ENCODE measurements at regions not wholly inside any gene's neighbourhood (a gene's known extent, or its start where the extent isn't known, plus 50 kb on each side); places are given as distances from the start of the nearest gene placed in this dataset.

DNA sequence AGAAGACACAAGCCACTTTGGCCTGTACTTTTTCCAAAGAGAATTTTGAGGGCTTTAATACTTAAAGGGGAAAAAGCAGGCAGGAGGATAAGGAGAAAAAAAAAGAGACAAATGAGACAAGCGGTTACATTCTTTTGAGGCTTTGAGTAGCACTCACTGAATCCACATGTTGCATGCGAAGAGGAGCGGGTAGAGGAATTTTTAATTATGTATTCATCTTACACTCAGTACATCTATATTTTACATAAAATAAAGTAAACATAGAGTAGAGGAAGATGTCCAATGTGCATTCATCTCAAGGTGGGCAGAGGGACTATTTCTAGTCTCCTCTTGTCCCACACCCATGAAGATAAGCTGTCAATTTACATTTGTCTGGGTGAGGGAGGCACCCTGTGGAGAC, 266.9 kb downstream of the CD109 start:
- Histone ChIP-seq H3K4me3 (ENCODE audit: low read length in 2 of 2) (no peak overlapping the region), H3K9me3 (ENCODE audit: control insufficient read depth in 2 of 2, low read length in 2 of 2) (no peaks in the 10 kb centered on the region), H3K4me1 (ENCODE audit: control insufficient read depth in 2 of 2, insufficient read depth in 2 of 2, low read length in 2 of 2) (no peaks in the 10 kb centered on the region), H3K36me3 (ENCODE audit: control insufficient read depth in 2 of 2, insufficient read depth in 2 of 2, low read length in 2 of 2) (no peaks in the 10 kb centered on the region), H3K9ac (ENCODE audit: low read depth in 1 of 2, low read length in 2 of 2) (no peak overlapping the region), H3K27ac (ENCODE audit: low read depth in 2 of 2, low read length in 2 of 2) (no peak overlapping the region), H3K27me3 (ENCODE audit: control insufficient read depth in 2 of 2, insufficient read depth in 2 of 2, low read length in 2 of 2) (no peaks in the 10 kb centered on the region)

DNA sequence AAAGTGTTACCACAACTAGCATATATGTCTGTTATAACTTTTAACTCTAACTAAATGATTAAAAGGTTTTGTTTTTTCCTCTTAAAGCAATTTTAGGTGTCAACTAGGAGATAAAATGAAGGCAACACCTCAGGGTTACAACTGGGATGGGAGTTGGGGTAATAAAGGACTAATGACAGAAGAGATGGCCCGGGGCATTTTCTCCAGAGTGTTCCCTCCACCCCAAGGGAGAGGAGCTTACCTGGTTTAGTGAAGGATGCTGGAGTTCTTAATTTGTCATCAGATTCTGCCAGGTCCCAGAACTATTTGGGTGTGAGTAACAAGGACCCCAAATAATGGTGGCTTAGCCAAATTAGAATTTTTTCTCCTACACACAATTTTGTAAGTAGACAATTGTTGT, 260.3 kb downstream of the CD109 start:
- Histone ChIP-seq H3K9ac (ENCODE audit: low read depth in 1 of 2, low read length in 2 of 2) (no peak overlapping the region), H3K27ac (ENCODE audit: low read depth in 2 of 2, low read length in 2 of 2) (no peak overlapping the region), H3K9me3 (ENCODE audit: control insufficient read depth in 2 of 2, low read length in 2 of 2) (no peaks in the 10 kb centered on the region), H3K4me3 (ENCODE audit: low read length in 2 of 2) (no peak overlapping the region), H3K36me3 (ENCODE audit: control insufficient read depth in 2 of 2, insufficient read depth in 2 of 2, low read length in 2 of 2) (no peaks in the 10 kb centered on the region), H3K4me1 (ENCODE audit: control insufficient read depth in 2 of 2, insufficient read depth in 2 of 2, low read length in 2 of 2) (no peaks in the 10 kb centered on the region), H3K27me3 (ENCODE audit: control insufficient read depth in 2 of 2, insufficient read depth in 2 of 2, low read length in 2 of 2) (no peaks in the 10 kb centered on the region)

DNA sequence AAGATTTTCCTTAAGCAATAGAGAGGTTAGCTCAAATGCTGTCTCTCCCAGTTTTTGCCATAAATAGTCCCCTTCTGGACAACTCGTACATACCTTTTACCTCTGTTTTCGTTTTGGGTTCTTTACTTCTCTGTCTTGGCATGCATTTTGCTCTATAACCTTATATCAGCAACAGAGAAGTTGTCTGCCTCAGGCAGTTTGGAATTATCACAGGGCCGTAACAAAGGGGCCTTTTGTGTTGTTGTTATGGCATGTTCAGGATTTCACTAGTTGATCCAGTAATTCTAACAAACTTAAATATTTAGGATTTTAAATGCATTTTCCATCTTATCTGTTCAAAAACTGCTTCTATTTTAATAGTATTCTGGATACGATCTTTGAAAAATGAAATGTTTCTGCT, 259.8 kb downstream of the CD109 start:
- no peak overlapping the region for H3K4me3 ChIP-seq (ENCODE audit: low read length in 2 of 2)
- no peaks in the 10 kb centered on the region for H3K36me3 ChIP-seq (ENCODE audit: control insufficient read depth in 2 of 2, insufficient read depth in 2 of 2, low read length in 2 of 2)
- no peak overlapping the region for H3K9ac ChIP-seq (ENCODE audit: low read depth in 1 of 2, low read length in 2 of 2)
- H3K27me3 ChIP-seq (ENCODE audit: control insufficient read depth in 2 of 2, insufficient read depth in 2 of 2, low read length in 2 of 2): no peaks in the 10 kb centered on the region
- H3K4me1 ChIP-seq (ENCODE audit: control insufficient read depth in 2 of 2, insufficient read depth in 2 of 2, low read length in 2 of 2): no peaks in the 10 kb centered on the region
- no peak overlapping the region for H3K27ac ChIP-seq (ENCODE audit: low read depth in 2 of 2, low read length in 2 of 2)
- H3K9me3 ChIP-seq (ENCODE audit: control insufficient read depth in 2 of 2, low read length in 2 of 2): no peaks in the 10 kb centered on the region

DNA sequence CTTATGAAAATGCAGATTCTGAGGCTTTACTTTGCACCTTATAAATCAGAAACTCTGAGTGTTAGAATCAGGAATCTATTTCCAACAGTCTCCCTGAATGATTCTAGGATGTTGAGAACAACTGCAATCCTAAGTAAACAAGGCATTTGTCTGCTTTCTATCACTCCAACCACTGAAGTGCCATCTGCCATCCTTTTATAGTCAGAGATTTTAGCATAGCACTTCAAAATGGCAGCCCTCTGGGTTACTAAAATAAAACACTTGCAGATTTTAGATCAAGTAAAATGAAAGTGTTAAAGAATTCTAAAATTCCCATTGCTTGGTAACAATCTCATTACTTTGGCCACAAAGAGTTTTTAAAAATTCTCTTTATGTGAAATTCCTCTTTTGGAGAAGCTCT, 258.9 kb downstream of the CD109 start:
- Histone ChIP-seq H3K9me3 (ENCODE audit: control insufficient read depth in 2 of 2, low read length in 2 of 2) (no peaks in the 10 kb centered on the region), H3K27me3 (ENCODE audit: control insufficient read depth in 2 of 2, insufficient read depth in 2 of 2, low read length in 2 of 2) (no peaks in the 10 kb centered on the region), H3K27ac (ENCODE audit: low read depth in 2 of 2, low read length in 2 of 2) (no peak overlapping the region), H3K4me3 (ENCODE audit: low read length in 2 of 2) (no peak overlapping the region), H3K36me3 (ENCODE audit: control insufficient read depth in 2 of 2, insufficient read depth in 2 of 2, low read length in 2 of 2) (no peaks in the 10 kb centered on the region), H3K4me1 (ENCODE audit: control insufficient read depth in 2 of 2, insufficient read depth in 2 of 2, low read length in 2 of 2) (no peaks in the 10 kb centered on the region), H3K9ac (ENCODE audit: low read depth in 1 of 2, low read length in 2 of 2) (no peak overlapping the region)

DNA sequence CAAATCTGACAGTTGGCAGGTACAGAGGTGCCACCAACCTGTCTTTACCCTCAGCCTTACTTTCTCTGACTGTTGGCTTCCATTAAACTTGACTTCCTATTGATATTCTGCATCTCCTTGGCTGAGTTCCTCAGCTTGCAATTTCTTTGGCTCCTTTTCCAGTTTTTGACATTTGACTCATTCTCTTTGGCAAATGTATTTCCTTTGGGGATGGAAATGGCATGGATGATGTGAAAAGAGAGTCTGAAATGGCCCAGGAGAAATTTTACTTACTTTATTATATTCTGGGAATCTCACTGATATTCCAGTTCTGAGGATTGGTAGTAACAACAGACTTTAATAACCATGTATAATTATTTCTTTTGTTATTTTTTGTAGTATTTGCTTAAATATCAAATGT, 255.2 kb downstream of the CD109 start:
- H3K9ac ChIP-seq (ENCODE audit: low read depth in 1 of 2, low read length in 2 of 2): no peak overlapping the region
- no peak overlapping the region for H3K27ac ChIP-seq (ENCODE audit: low read depth in 2 of 2, low read length in 2 of 2)
- H3K27me3 ChIP-seq (ENCODE audit: control insufficient read depth in 2 of 2, insufficient read depth in 2 of 2, low read length in 2 of 2): no peaks in the 10 kb centered on the region
- no peaks in the 10 kb centered on the region for H3K4me1 ChIP-seq (ENCODE audit: control insufficient read depth in 2 of 2, insufficient read depth in 2 of 2, low read length in 2 of 2)
- peaks cover 0 to 6% of the 10 kb centered on the region in 2 donors for H3K9me3 ChIP-seq (ENCODE audit: control insufficient read depth in 2 of 2, low read length in 2 of 2)
- H3K36me3 ChIP-seq (ENCODE audit: control insufficient read depth in 2 of 2, insufficient read depth in 2 of 2, low read length in 2 of 2): no peaks in the 10 kb centered on the region
- H3K4me3 ChIP-seq (ENCODE audit: low read length in 2 of 2): no peak overlapping the region

DNA sequence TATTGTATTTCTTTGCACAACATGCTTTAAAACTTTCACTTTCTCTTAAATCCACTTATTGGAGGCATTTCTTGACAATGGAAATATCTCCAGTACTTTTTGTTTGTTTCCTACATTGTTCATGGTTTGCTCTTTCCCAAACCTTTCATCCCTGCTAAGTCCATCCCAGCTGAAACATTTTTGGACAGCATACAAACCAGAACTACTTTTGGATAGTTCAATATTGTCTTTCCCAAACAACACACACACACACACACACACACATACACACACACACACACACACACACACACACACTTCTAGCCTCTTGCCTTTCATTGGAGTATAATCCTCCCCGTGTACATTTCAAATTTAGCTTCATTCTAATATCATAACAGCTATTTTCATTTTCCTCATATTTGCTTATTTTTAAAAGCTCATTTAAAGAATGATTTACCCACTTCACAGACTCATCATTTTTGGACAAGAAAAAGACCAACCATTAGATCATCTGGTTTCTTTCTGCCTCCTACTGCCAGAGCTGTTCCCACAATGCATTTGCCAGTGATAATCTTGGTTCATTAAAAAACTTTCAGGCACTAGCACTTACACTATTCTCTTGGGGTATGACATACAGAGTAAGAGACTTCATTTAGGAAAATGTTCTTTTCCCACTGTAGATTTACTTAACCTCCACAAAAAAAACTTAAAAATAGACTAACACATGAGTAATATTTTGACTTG, 248.1 kb downstream of the CD109 start:
- no peaks in the 10 kb centered on the region for H3K27me3 ChIP-seq (ENCODE audit: control insufficient read depth in 2 of 2, insufficient read depth in 2 of 2, low read length in 2 of 2)
- no peak overlapping the region for H3K9ac ChIP-seq (ENCODE audit: low read depth in 1 of 2, low read length in 2 of 2)
- H3K36me3 ChIP-seq (ENCODE audit: control insufficient read depth in 2 of 2, insufficient read depth in 2 of 2, low read length in 2 of 2): no peaks in the 10 kb centered on the region
- H3K9me3 ChIP-seq (ENCODE audit: control insufficient read depth in 2 of 2, low read length in 2 of 2): peaks cover 0 to 5% of the 10 kb centered on the region in 2 donors
- no peak overlapping the region for H3K27ac ChIP-seq (ENCODE audit: low read depth in 2 of 2, low read length in 2 of 2)
- no peak overlapping the region for H3K4me3 ChIP-seq (ENCODE audit: low read length in 2 of 2)
- no peaks in the 10 kb centered on the region for H3K4me1 ChIP-seq (ENCODE audit: control insufficient read depth in 2 of 2, insufficient read depth in 2 of 2, low read length in 2 of 2)

DNA sequence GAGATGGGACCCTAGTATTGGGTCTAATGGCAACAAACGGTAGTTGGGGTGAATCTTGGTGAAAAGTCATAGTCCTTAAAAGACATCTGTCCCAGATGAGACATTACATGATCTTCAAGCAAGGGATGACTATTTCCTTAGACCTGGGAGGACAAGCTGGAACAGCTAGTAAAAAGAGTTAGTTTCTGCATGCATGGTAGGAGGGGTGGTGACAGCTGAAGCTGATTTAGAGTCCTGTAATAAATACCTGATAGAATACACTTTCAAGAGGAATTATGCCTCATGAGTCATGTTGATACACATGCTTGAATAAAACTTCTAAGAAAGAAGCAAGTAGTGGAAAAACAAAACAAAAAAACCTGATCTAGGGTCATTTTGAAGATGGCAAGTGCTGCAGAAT, 247.4 kb downstream of the CD109 start:
- no peaks in the 10 kb centered on the region for H3K27me3 ChIP-seq (ENCODE audit: control insufficient read depth in 2 of 2, insufficient read depth in 2 of 2, low read length in 2 of 2)
- H3K4me3 ChIP-seq (ENCODE audit: low read length in 2 of 2): no peak overlapping the region
- no peak overlapping the region for H3K27ac ChIP-seq (ENCODE audit: low read depth in 2 of 2, low read length in 2 of 2)
- H3K36me3 ChIP-seq (ENCODE audit: control insufficient read depth in 2 of 2, insufficient read depth in 2 of 2, low read length in 2 of 2): no peaks in the 10 kb centered on the region
- no peaks in the 10 kb centered on the region for H3K4me1 ChIP-seq (ENCODE audit: control insufficient read depth in 2 of 2, insufficient read depth in 2 of 2, low read length in 2 of 2)
- no peak overlapping the region for H3K9ac ChIP-seq (ENCODE audit: low read depth in 1 of 2, low read length in 2 of 2)
- peaks cover 0 to 7% of the 10 kb centered on the region in 2 donors for H3K9me3 ChIP-seq (ENCODE audit: control insufficient read depth in 2 of 2, low read length in 2 of 2)

DNA sequence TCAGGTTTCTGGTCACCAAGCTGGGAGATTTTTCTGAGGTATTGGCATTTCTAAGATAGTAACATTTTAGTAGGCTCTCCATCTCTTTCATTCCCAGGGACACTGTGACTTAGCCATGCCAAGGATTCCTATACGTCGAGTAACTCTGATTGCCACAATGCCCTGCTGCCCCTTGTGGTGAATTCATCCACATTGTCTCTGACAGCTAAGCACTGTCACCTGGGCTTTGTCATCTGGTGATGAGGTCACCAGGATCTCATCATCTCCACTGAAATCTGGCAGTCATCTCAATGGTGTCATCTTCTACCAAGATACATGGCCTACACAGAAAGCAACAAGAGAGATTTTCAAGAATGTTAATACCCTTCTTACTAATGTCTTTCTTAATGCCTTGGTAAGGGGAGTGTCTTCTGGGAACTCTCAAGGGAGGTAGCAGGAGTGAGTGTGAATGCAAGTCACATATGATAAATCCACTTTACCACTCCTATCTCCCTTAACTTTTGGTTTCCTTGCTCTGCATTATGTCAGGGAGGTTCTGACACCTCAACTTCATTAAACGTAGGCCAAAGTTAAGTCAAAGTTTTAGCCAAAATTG, 246.7 kb downstream of the CD109 start:
- peaks cover 0 to 3% of the 10 kb centered on the region in 2 donors for H3K9me3 ChIP-seq (ENCODE audit: control insufficient read depth in 2 of 2, low read length in 2 of 2)
- no peak overlapping the region for H3K27ac ChIP-seq (ENCODE audit: low read depth in 2 of 2, low read length in 2 of 2)
- no peaks in the 10 kb centered on the region for H3K36me3 ChIP-seq (ENCODE audit: control insufficient read depth in 2 of 2, insufficient read depth in 2 of 2, low read length in 2 of 2)
- no peak overlapping the region for H3K9ac ChIP-seq (ENCODE audit: low read depth in 1 of 2, low read length in 2 of 2)
- H3K4me1 ChIP-seq (ENCODE audit: control insufficient read depth in 2 of 2, insufficient read depth in 2 of 2, low read length in 2 of 2): no peaks in the 10 kb centered on the region
- H3K4me3 ChIP-seq (ENCODE audit: low read length in 2 of 2): no peak overlapping the region
- no peaks in the 10 kb centered on the region for H3K27me3 ChIP-seq (ENCODE audit: control insufficient read depth in 2 of 2, insufficient read depth in 2 of 2, low read length in 2 of 2)

DNA sequence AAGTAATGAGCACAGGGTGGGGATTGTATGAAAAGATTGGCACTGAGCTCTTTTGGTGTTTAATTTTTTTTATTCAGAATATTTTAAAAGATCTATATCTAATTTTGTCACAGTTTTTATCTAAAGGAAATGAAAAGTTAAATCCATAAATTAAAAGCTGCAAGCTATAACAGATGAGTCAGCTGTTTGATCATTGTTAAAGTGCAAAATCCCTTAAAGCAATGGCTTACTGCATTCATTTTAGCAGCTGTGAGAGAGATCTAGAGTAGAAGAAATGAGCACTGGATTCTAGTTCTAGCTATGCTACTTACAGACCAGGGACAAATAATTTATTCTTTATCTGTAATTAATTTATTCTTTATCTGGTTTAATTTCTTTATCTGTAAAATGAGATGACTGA, 245.9 kb downstream of the CD109 start:
- Histone ChIP-seq H3K27me3 (ENCODE audit: control insufficient read depth in 2 of 2, insufficient read depth in 2 of 2, low read length in 2 of 2) (no peaks in the 10 kb centered on the region), H3K4me3 (ENCODE audit: low read length in 2 of 2) (no peak overlapping the region), H3K36me3 (ENCODE audit: control insufficient read depth in 2 of 2, insufficient read depth in 2 of 2, low read length in 2 of 2) (no peaks in the 10 kb centered on the region), H3K9me3 (ENCODE audit: control insufficient read depth in 2 of 2, low read length in 2 of 2) (peaks cover 0 to 3% of the 10 kb centered on the region in 2 donors), H3K9ac (ENCODE audit: low read depth in 1 of 2, low read length in 2 of 2) (no peak overlapping the region), H3K27ac (ENCODE audit: low read depth in 2 of 2, low read length in 2 of 2) (no peak overlapping the region), H3K4me1 (ENCODE audit: control insufficient read depth in 2 of 2, insufficient read depth in 2 of 2, low read length in 2 of 2) (no peaks in the 10 kb centered on the region)

DNA sequence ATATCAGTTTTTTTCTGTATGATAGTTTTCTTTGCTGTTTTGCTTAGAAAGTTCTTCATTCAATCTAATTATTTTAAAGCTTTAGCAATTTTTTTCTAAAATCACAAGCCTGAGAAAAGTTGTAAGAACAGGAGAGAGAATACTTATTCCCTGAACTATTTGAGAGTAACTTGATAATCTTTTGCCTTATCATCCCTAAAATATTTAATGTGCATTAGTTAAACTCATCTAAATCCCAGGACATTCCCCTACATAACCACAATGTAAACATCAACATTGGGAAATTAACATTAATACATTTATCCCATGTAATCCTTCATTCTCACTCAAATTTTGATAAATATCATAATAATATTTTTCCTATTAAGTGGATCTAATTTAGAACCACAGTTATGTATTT, 241.8 kb downstream of the CD109 start:
- Histone ChIP-seq H3K4me3 (ENCODE audit: low read length in 2 of 2) (no peak overlapping the region), H3K27me3 (ENCODE audit: control insufficient read depth in 2 of 2, insufficient read depth in 2 of 2, low read length in 2 of 2) (no peaks in the 10 kb centered on the region), H3K27ac (ENCODE audit: low read depth in 2 of 2, low read length in 2 of 2) (no peak overlapping the region), H3K4me1 (ENCODE audit: control insufficient read depth in 2 of 2, insufficient read depth in 2 of 2, low read length in 2 of 2) (no peaks in the 10 kb centered on the region), H3K9ac (ENCODE audit: low read depth in 1 of 2, low read length in 2 of 2) (no peak overlapping the region), H3K9me3 (ENCODE audit: control insufficient read depth in 2 of 2, low read length in 2 of 2) (peaks cover 0 to 3% of the 10 kb centered on the region in 2 donors), H3K36me3 (ENCODE audit: control insufficient read depth in 2 of 2, insufficient read depth in 2 of 2, low read length in 2 of 2) (no peaks in the 10 kb centered on the region)
